SU-DHL-6 (cell line): ENCODE measurements at regions not wholly inside any gene's neighbourhood (a gene's known extent, or its start where the extent isn't known, plus 50 kb on each side); places are given as distances from the start of the nearest gene placed in this dataset.

ENCODE experiments used
- CTCF ChIP-seq: fragments of 200-600 bp; sonication (generic); IDR thresholded peaks from one replicate; pipeline ENCODE4 v1.5.1; 2017; ENCODE audit warnings: antibody characterized with exemption, mild to moderate bottlenecking, low read length, moderate library complexity; ENCODE audit not compliant: insufficient read depth, poor library complexity, severe bottlenecking
- EZH2phosphoT487 ChIP-seq: fragments of 200-600 bp; sonication (generic), shearing (Covaris generic); conservative IDR thresholded peaks from 2 replicates; pipeline ENCODE4 v1.6.1; 2018; ENCODE audit warnings: mild to moderate bottlenecking, antibody characterized with exemption, low read length, moderate library complexity, mixed read lengths

- TF ChIP-seq CTCF (no peak), EZH2phosphoT487 (no peak)
Observed at GRCh38 chr9:24844217-24844616, 298.5 kb upstream of the IZUMO3 start.
